Heart left ventricle (tissue), 13 donors: ENCODE measurements at regions not wholly inside any gene's neighbourhood (a gene's known extent, or its start where the extent isn't known, plus 50 kb on each side); places are given as distances from the start of the nearest gene placed in this dataset.

Experiments used
- POLR2A ChIP-seq, 2 donors: fragments of 450-650 bp; IDR thresholded peaks; one replicate each; pipeline ENCODE4 v1.6.1; 2017; ENCODE audit warnings: antibody characterized with exemption in 2 of 2, mild to moderate bottlenecking in 2 of 2, moderate library complexity in 2 of 2
- TF ChIP-seq, protein P1 (sequence below), 12 donors: fragments of 200-600 bp; sonication (generic) in 4 of 12; IDR thresholded peaks; one replicate each; pipeline versions ENCODE4 v1.5.0 to v1.8.0; 2018 to 2022; ENCODE audit warnings: antibody characterized with exemption in 12 of 12, mild to moderate bottlenecking in 5 of 12
- donor health status: ischemic (EF 13 %, LVEDD 7.1; RV severe dilation, severe dysfunction).
- donor health status: DM: no; HTN: yes; CAD: no.
- donor health status: DM: no; HTN: no; CAD: no.
- donor health status: ischemic (EF 25% LVEDD 6.9; RV normal size, moderate dysfunction).
- donor health status: ischemic (EF 25% LVEDD 5.7; RV mildly dilated, moderate dysfunction).
- donor health status: ischemic (EF 35%, LVEDD 5.7; RV mildly dilated, moderate dysfunction).
- donor health status: nonischemic (EF 11% LVEDD 7.7; RV severe dilation, severe dysfunction).
- donor health status: DM: yes; HTN: yes; CAD: no.
- donor health status: PGD.
- donor health status: ischemic (EF 29% LVEDD 5.4; RV normal size, mild dysfunction).
- donor health status: nonischemic (EF 23%, LVEDD 6.1; RV moderate dilation, normal function).

DNA sequence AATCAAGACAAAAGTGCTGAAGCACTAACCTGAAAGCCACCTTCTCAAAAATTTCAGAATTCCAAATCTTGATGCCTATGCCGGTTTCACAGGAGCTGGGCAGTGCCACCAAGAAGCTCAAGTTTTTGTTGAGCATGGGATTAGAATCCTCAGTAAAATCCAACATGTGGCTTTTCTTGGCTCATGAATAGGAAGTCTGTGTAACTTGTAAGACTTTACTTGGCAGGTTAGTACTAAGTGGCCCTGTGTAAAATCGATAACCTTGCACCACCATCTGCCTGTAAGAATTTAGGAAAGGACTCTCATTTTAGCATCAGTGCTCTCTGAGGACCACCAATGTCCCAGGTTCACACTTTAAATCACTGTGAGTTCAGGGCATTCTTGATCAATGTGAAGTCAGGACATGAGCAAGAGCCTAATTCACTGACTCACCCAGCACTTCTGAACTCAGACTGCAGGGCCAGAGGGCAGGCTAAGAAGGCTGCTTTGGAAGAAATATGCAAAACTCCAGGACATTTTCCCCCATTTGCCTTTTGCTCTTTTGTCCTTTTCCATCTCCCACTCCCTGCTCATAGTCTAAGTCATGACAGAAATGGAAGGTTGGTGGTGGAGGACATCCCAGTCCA is 113.2 kb downstream of the EDN1 start:
- TF ChIP-seq, protein P1, sequence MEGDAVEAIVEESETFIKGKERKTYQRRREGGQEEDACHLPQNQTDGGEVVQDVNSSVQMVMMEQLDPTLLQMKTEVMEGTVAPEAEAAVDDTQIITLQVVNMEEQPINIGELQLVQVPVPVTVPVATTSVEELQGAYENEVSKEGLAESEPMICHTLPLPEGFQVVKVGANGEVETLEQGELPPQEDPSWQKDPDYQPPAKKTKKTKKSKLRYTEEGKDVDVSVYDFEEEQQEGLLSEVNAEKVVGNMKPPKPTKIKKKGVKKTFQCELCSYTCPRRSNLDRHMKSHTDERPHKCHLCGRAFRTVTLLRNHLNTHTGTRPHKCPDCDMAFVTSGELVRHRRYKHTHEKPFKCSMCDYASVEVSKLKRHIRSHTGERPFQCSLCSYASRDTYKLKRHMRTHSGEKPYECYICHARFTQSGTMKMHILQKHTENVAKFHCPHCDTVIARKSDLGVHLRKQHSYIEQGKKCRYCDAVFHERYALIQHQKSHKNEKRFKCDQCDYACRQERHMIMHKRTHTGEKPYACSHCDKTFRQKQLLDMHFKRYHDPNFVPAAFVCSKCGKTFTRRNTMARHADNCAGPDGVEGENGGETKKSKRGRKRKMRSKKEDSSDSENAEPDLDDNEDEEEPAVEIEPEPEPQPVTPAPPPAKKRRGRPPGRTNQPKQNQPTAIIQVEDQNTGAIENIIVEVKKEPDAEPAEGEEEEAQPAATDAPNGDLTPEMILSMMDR (IDR thresholded peaks at IDR 0.05), result no peak
- TF ChIP-seq POLR2A (IDR thresholded peaks at IDR 0.05), result no peak
